ENCODE measurements at regions not wholly inside any gene's neighbourhood (a gene's known extent, or its start where the extent isn't known, plus 50 kb on each side); places are given as distances from the start of the nearest gene placed in this dataset.

- Histone ChIP-seq H3K4me3 (ENCODE audit: low read depth, low read length) (no peak overlapping the region), H3K4me1 (ENCODE audit: control insufficient read depth, insufficient read depth, low read length) (no peaks in the 10 kb centered on the region), H3K27ac (ENCODE audit: low read depth, low read length) (no peak overlapping the region)
Measured at GRCh38 chr4:181204109-181204508, 1039.1 kb upstream of the TENM3 start.

DNA sequence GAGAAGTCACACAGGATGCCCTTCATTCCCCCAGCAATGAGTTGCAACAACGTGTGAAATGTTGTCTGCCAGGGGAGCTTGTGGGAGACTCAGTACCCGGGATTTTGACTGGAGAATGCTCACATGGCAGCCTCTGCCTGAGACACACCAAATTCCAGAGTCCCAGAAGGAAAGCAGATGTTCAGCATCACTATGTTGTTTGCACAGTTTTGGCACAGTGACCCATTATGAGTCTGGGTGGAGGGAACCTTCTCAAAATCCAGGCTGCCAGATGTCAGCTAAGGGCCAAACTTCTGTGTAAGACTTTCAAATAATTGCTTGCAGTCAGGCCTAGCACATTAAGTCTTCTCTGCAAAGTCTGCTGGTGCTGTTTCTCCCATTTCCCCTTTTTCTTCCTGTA, 1029.7 kb upstream of the TENM3 start:
- no peaks in the 10 kb centered on the region for H3K4me1 ChIP-seq (ENCODE audit: control insufficient read depth, insufficient read depth, low read length)

More at GRCh38 chr4:181204109-181204508, 1039.1 kb upstream of the TENM3 start:
- H3K9ac ChIP-seq (ENCODE audit: low read depth, low read length): no peak overlapping the region
- H3K27me3 ChIP-seq (ENCODE audit: control insufficient read depth, insufficient read depth, low read length): no peaks in the 10 kb centered on the region
- H3K9me3 ChIP-seq (ENCODE audit: control insufficient read depth, insufficient read depth, low read length): no peaks in the 10 kb centered on the region
- H3K36me3 ChIP-seq (ENCODE audit: control insufficient read depth, insufficient read depth, low read length): no peaks in the 10 kb centered on the region

DNA sequence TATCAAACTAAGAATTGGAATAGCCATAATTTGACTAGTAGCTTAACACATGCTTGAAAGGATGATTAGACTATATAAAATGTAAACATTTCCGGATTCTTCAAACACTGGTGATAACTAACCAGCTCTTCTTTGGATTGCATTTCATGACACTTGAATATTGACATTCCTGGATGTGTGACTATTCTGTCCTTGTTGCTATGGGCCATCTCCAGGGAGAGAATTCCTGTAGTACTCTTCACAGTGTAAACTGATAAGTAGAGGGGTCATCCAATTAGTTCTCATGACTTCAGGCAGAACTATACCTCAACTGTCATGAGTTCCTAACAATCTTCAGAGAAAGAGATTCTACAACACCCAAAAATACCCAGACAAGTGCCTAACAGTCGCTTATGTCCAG, 1026.7 kb upstream of the TENM3 start:
- Histone ChIP-seq H3K9me3 (ENCODE audit: control insufficient read depth, insufficient read depth, low read length) (no peaks in the 10 kb centered on the region), H3K4me3 (ENCODE audit: low read depth, low read length) (no peak overlapping the region), H3K27ac (ENCODE audit: low read depth, low read length) (no peak overlapping the region), H3K9ac (ENCODE audit: low read depth, low read length) (no peak overlapping the region), H3K27me3 (ENCODE audit: control insufficient read depth, insufficient read depth, low read length) (no peaks in the 10 kb centered on the region), H3K4me1 (ENCODE audit: control insufficient read depth, insufficient read depth, low read length) (no peaks in the 10 kb centered on the region), H3K36me3 (ENCODE audit: control insufficient read depth, insufficient read depth, low read length) (no peaks in the 10 kb centered on the region)

More for the DNA sequence above, 1029.7 kb upstream of the TENM3 start:
- Histone ChIP-seq H3K27ac (ENCODE audit: low read depth, low read length) (no peak overlapping the region), H3K4me3 (ENCODE audit: low read depth, low read length) (no peak overlapping the region), H3K36me3 (ENCODE audit: control insufficient read depth, insufficient read depth, low read length) (no peaks in the 10 kb centered on the region), H3K27me3 (ENCODE audit: control insufficient read depth, insufficient read depth, low read length) (no peaks in the 10 kb centered on the region), H3K9ac (ENCODE audit: low read depth, low read length) (no peak overlapping the region), H3K9me3 (ENCODE audit: control insufficient read depth, insufficient read depth, low read length) (no peaks in the 10 kb centered on the region)

DNA sequence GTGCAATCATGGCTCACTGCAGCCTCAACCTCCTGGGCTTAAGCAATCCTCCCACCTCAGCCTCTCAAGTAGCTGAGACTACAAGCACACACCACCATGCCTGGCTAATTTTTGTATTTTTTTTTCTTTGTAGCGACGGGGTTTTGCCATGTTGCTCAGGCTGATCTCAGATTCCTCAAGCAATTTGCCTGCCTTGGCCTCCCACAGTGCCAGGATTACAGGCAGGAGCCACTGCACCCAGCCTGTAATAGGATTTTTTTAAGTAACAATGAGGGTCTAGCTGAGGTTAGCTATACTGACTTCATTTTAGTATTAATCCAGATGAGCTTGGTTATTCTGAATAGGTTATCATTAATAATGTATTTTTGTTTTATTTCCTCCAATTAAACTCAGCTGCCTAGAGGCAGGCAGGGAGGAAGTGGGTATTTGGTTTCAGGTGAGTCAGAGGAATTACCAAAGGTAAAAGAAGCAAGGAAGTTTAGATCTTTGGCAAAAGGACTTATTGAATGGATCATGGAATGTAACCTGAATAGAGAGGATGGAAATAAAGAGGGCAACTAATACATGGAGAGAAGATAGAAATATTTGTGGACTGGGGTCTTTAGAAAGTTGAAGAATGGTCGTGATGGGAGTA, 1023.3 kb upstream of the TENM3 start:
- no peak overlapping the region for H3K4me3 ChIP-seq (ENCODE audit: low read depth, low read length)
- no peak overlapping the region for H3K27ac ChIP-seq (ENCODE audit: low read depth, low read length)
- H3K27me3 ChIP-seq (ENCODE audit: control insufficient read depth, insufficient read depth, low read length): no peaks in the 10 kb centered on the region

DNA sequence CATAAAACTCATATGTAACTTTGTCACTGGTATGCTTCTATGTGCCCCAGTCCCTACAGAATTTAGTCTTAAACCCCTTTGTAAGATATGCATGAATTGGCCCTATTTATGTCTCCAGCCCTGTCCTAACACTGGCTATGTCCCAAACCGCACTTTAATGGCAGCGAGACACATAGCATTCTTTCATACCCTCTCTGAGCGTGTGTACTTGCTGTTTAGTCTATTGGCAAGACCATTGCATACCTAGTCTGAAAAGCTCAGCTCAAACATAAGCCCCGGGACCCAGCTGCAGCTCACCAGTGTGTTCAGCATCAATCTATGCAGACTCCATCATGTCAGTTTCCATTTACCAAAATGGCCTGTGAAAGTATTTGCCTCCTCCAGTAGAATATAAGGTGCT, 1018.4 kb upstream of the TENM3 start:
- H3K4me3 ChIP-seq (ENCODE audit: low read depth, low read length): no peak overlapping the region
- H3K27ac ChIP-seq (ENCODE audit: low read depth, low read length): no peak overlapping the region
- no peak overlapping the region for H3K9ac ChIP-seq (ENCODE audit: low read depth, low read length)
- H3K27me3 ChIP-seq (ENCODE audit: control insufficient read depth, insufficient read depth, low read length): no peaks in the 10 kb centered on the region
- no peaks in the 10 kb centered on the region for H3K9me3 ChIP-seq (ENCODE audit: control insufficient read depth, insufficient read depth, low read length)
- no peaks in the 10 kb centered on the region for H3K36me3 ChIP-seq (ENCODE audit: control insufficient read depth, insufficient read depth, low read length)
- peaks cover 18% of the 10 kb centered on the region for H3K4me1 ChIP-seq (ENCODE audit: control insufficient read depth, insufficient read depth, low read length)

More for the DNA sequence above, 1023.3 kb upstream of the TENM3 start:
- no peak overlapping the region for H3K9ac ChIP-seq (ENCODE audit: low read depth, low read length)
- H3K9me3 ChIP-seq (ENCODE audit: control insufficient read depth, insufficient read depth, low read length): no peaks in the 10 kb centered on the region
- 0 out of 2 replicates have a peak, but pooled peaks cover 4% of the 10 kb centered on the region for H3K4me1 ChIP-seq (ENCODE audit: control insufficient read depth, insufficient read depth, low read length)
- no peaks in the 10 kb centered on the region for H3K36me3 ChIP-seq (ENCODE audit: control insufficient read depth, insufficient read depth, low read length)

GRCh38 chr4:181225616-181226261, 1017.5 kb upstream of the TENM3 start:
- H3K4me1 ChIP-seq (ENCODE audit: control insufficient read depth, insufficient read depth, low read length): peaks cover 18% of the 10 kb centered on the region
- no peak overlapping the region for H3K9ac ChIP-seq (ENCODE audit: low read depth, low read length)
- H3K27ac ChIP-seq (ENCODE audit: low read depth, low read length): no peak overlapping the region
- no peaks in the 10 kb centered on the region for H3K36me3 ChIP-seq (ENCODE audit: control insufficient read depth, insufficient read depth, low read length)
- no peak overlapping the region for H3K4me3 ChIP-seq (ENCODE audit: low read depth, low read length)
- no peaks in the 10 kb centered on the region for H3K9me3 ChIP-seq (ENCODE audit: control insufficient read depth, insufficient read depth, low read length)
- H3K27me3 ChIP-seq (ENCODE audit: control insufficient read depth, insufficient read depth, low read length): no peaks in the 10 kb centered on the region

GRCh38 chr4:181234951-181235680, 1008.1 kb upstream of the TENM3 start:
- no peak overlapping the region for H3K27ac ChIP-seq (ENCODE audit: low read depth, low read length)
- H3K27me3 ChIP-seq (ENCODE audit: control insufficient read depth, insufficient read depth, low read length): no peaks in the 10 kb centered on the region
- no peaks in the 10 kb centered on the region for H3K36me3 ChIP-seq (ENCODE audit: control insufficient read depth, insufficient read depth, low read length)
- no peak overlapping the region for H3K4me3 ChIP-seq (ENCODE audit: low read depth, low read length)
- H3K9me3 ChIP-seq (ENCODE audit: control insufficient read depth, insufficient read depth, low read length): no peaks in the 10 kb centered on the region
- H3K4me1 ChIP-seq (ENCODE audit: control insufficient read depth, insufficient read depth, low read length): no peaks in the 10 kb centered on the region; the same call in 1 of the 2 replicates
- no peak overlapping the region for H3K9ac ChIP-seq (ENCODE audit: low read depth, low read length)

DNA sequence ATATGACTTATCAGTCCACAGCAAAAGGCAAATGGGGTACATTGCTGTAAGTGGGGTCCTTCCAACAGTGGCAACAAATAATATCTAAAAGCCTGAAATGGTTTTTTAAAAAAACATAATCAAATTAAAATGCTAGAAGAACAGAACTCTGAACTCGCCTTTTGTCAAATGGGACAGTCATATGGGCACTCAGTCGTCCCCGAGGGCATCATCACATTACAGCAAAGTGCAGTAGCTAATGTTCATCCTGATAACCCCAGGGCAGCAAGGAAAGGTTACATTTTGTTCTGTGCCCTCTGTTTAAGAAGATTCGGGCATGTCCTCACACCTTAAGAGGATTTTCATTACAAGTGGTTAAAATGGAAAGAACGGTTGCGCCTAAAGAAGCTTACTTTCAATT, 997.9 kb upstream of the TENM3 start:
- no peaks in the 10 kb centered on the region for H3K27me3 ChIP-seq (ENCODE audit: control insufficient read depth, insufficient read depth, low read length)
- H3K9ac ChIP-seq (ENCODE audit: low read depth, low read length): no peak overlapping the region
- peaks cover 26% of the 10 kb centered on the region for H3K4me1 ChIP-seq (ENCODE audit: control insufficient read depth, insufficient read depth, low read length)
- no peaks in the 10 kb centered on the region for H3K9me3 ChIP-seq (ENCODE audit: control insufficient read depth, insufficient read depth, low read length)
- H3K4me3 ChIP-seq (ENCODE audit: low read depth, low read length): no peak overlapping the region
- H3K36me3 ChIP-seq (ENCODE audit: control insufficient read depth, insufficient read depth, low read length): no peaks in the 10 kb centered on the region
- no peak overlapping the region for H3K27ac ChIP-seq (ENCODE audit: low read depth, low read length)

DNA sequence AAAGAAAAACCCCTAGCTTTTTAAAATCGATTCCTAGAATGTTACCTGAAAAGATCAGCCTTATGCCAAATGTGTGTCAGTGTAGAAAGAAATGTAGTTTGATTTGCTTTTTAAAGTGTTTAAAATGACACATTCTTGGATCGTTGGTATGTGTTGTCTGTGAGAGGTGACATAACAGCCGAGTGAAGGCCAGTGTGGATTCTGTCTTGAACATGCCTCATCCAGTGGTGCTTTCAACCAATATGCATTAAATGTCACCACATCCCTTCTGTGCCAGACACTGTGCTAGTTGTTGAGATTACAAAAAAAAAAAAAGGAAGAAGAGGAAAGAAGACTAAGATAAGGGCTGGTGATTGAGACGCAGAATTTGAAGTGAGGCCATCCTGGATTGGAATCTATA, 994.2 kb upstream of the TENM3 start:
- Histone ChIP-seq H3K27me3 (ENCODE audit: control insufficient read depth, insufficient read depth, low read length) (no peaks in the 10 kb centered on the region), H3K27ac (ENCODE audit: low read depth, low read length) (no peak overlapping the region), H3K36me3 (ENCODE audit: control insufficient read depth, insufficient read depth, low read length) (no peaks in the 10 kb centered on the region), H3K9ac (ENCODE audit: low read depth, low read length) (no peak overlapping the region), H3K9me3 (ENCODE audit: control insufficient read depth, insufficient read depth, low read length) (no peaks in the 10 kb centered on the region), H3K4me3 (ENCODE audit: low read depth, low read length) (no peak overlapping the region), H3K4me1 (ENCODE audit: control insufficient read depth, insufficient read depth, low read length) (peaks cover 26% of the 10 kb centered on the region)

- H3K36me3 ChIP-seq (ENCODE audit: control insufficient read depth, insufficient read depth, low read length): no peaks in the 10 kb centered on the region
- H3K9me3 ChIP-seq (ENCODE audit: control insufficient read depth, insufficient read depth, low read length): no peaks in the 10 kb centered on the region
- no peaks in the 10 kb centered on the region for H3K27me3 ChIP-seq (ENCODE audit: control insufficient read depth, insufficient read depth, low read length)
- no peak overlapping the region for H3K9ac ChIP-seq (ENCODE audit: low read depth, low read length)
- H3K27ac ChIP-seq (ENCODE audit: low read depth, low read length): no peak overlapping the region
- no peak overlapping the region for H3K4me3 ChIP-seq (ENCODE audit: low read depth, low read length)
- H3K4me1 ChIP-seq (ENCODE audit: control insufficient read depth, insufficient read depth, low read length): peaks cover 23% of the 10 kb centered on the region
Measured at GRCh38 chr4:181254771-181255170, 988.4 kb upstream of the TENM3 start.

- no peaks in the 10 kb centered on the region for H3K27me3 ChIP-seq (ENCODE audit: control insufficient read depth, insufficient read depth, low read length)
- no peak overlapping the region for H3K4me3 ChIP-seq (ENCODE audit: low read depth, low read length)
- no peaks in the 10 kb centered on the region for H3K9me3 ChIP-seq (ENCODE audit: control insufficient read depth, insufficient read depth, low read length)
- H3K36me3 ChIP-seq (ENCODE audit: control insufficient read depth, insufficient read depth, low read length): no peaks in the 10 kb centered on the region
- H3K4me1 ChIP-seq (ENCODE audit: control insufficient read depth, insufficient read depth, low read length): peaks cover 26% of the 10 kb centered on the region
- H3K27ac ChIP-seq (ENCODE audit: low read depth, low read length): peak overlapping the region; percentile 78
- H3K9ac ChIP-seq (ENCODE audit: low read depth, low read length): no peak overlapping the region
Measured at GRCh38 chr4:181258569-181258968, 984.6 kb upstream of the TENM3 start.
